ENCODE measurements at regions not wholly inside any gene's neighbourhood (a gene's known extent, or its start where the extent isn't known, plus 50 kb on each side); places are given as distances from the start of the nearest gene placed in this dataset.

- no peak overlapping the region for H3K4me3 ChIP-seq (ENCODE audit: low read depth, low read length)
- no peak for TF ChIP-seq CTCF (IDR thresholded peaks at IDR 0.05; ENCODE audit: low read depth, low read length)
- no peak for DNase-seq (ENCODE audit: low read depth, low spot score)
- in situ Hi-C loops (cut with HindIII; ENCODE audit: low sequenced_read_pairs), result no loop called here
Measured at GRCh38 chr16:85544016-85544415, 69.1 kb upstream of the GSE1 start.

- in situ Hi-C loops (cut with HindIII; ENCODE audit: low sequenced_read_pairs), result no loop called here
- no peak for TF ChIP-seq CTCF (IDR thresholded peaks at IDR 0.05; ENCODE audit: low read depth, low read length)
- no peak overlapping the region for H3K4me3 ChIP-seq (ENCODE audit: low read depth, low read length)
- no peak for DNase-seq (ENCODE audit: low read depth, low spot score)
Measured at GRCh38 chr16:85544668-85545067, 68.5 kb upstream of the GSE1 start.

- no peak for TF ChIP-seq CTCF (IDR thresholded peaks at IDR 0.05; ENCODE audit: low read depth, low read length)
- in situ Hi-C loops (cut with HindIII; ENCODE audit: low sequenced_read_pairs), result no loop called here
- H3K4me3 ChIP-seq (ENCODE audit: low read depth, low read length), result no peak overlapping the region
- DNase-seq (ENCODE audit: low read depth, low spot score), result no peak
Measured at GRCh38 chr16:85545227-85545818, 67.8 kb upstream of the GSE1 start.

- in situ Hi-C loops (cut with HindIII; ENCODE audit: low sequenced_read_pairs), result no loop called here
- peak; percentile 32 for TF ChIP-seq CTCF (IDR thresholded peaks at IDR 0.05; ENCODE audit: low read depth, low read length)
- DNase-seq (ENCODE audit: low read depth, low spot score), result no peak
- no peak overlapping the region for H3K4me3 ChIP-seq (ENCODE audit: low read depth, low read length)
Measured at GRCh38 chr16:85546585-85547447, 66.3 kb upstream of the GSE1 start.

GRCh38 chr16:85548375-85548774 is 64.7 kb upstream of the GSE1 start:
- no peak for DNase-seq (ENCODE audit: low read depth, low spot score)
- H3K4me3 ChIP-seq (ENCODE audit: low read depth, low read length), result no peak overlapping the region
- no peak for TF ChIP-seq CTCF (IDR thresholded peaks at IDR 0.05; ENCODE audit: low read depth, low read length)
- in situ Hi-C loops (cut with HindIII; ENCODE audit: low sequenced_read_pairs), result no loop called here

- no peak for DNase-seq (ENCODE audit: low read depth, low spot score)
- TF ChIP-seq CTCF (IDR thresholded peaks at IDR 0.05; ENCODE audit: low read depth, low read length), result no peak
- no peak overlapping the region for H3K4me3 ChIP-seq (ENCODE audit: low read depth, low read length)
- in situ Hi-C loops (cut with HindIII; ENCODE audit: low sequenced_read_pairs), result no loop called here
Measured at GRCh38 chr16:85549766-85550421, 63.2 kb upstream of the GSE1 start.

All from astrocyte of the spinal cord (primary cell).